Breast epithelium (tissue), 4 donors: ENCODE measurements at regions not wholly inside any gene's neighbourhood (a gene's known extent, or its start where the extent isn't known, plus 50 kb on each side); places are given as distances from the start of the nearest gene placed in this dataset.

Experiments used
- DNase-seq, 2 donors: peaks; one replicate each; pipeline ENCODE4 v3.0.0-alpha.2; 2019; ENCODE audit warnings: low spot score in 2 of 2
- H3K27ac ChIP-seq, 2 donors: fragments of 200-600 bp; sonication (generic) in 1 of 2; one replicate each; pipeline ENCODE4 v1.5.1; 2016 to 2019; ENCODE audit warnings: mild to moderate bottlenecking in 1 of 2
- H3K27me3 ChIP-seq, 2 donors: fragments of 200-600 bp; sonication (generic) in 1 of 2; one replicate each; pipeline versions ENCODE4 v1.5.1 to v1.6.0; 2017 to 2019; ENCODE audit warnings: control low read depth in 1 of 2, mild to moderate bottlenecking in 1 of 2
- H3K36me3 ChIP-seq: fragments of 200-600 bp; one replicate; pipeline ENCODE4 v1.5.1; 2019
- H3K4me1 ChIP-seq, 2 donors: fragments of 200-600 bp; sonication (generic); one replicate each; pipeline ENCODE4 v1.5.1; 2016 to 2019; ENCODE audit warnings: control low read depth in 1 of 2
- H3K4me3 ChIP-seq, 3 donors: fragments of 200-600 bp; sonication (generic); 1 replicate in 2 of 3; 2 replicates in 1 of 3; pipeline ENCODE4 v1.5.1; 2016 to 2019; ENCODE audit warnings: mild to moderate bottlenecking in 3 of 3, moderate library complexity in 2 of 3
- H3K9me3 ChIP-seq, 2 donors: fragments of 200-600 bp; sonication (generic) in 1 of 2; one replicate each; pipeline ENCODE4 v1.5.1; 2016 to 2019; ENCODE audit warnings: control low read depth in 1 of 2
- CTCF ChIP-seq, 3 donors: fragments of 450-650 bp; IDR thresholded peaks; one replicate each; pipeline ENCODE4 v1.5.1; 2016 to 2017; ENCODE audit warnings: antibody characterized with exemption in 3 of 3, mild to moderate bottlenecking in 3 of 3, moderate library complexity in 3 of 3
- POLR2A ChIP-seq: fragments of 450-650 bp; IDR thresholded peaks from one replicate; pipeline ENCODE4 v1.6.1; 2016; ENCODE audit warnings: antibody characterized with exemption, mild to moderate bottlenecking, moderate library complexity
- POLR2AphosphoS5 ChIP-seq, 3 donors: sonication (generic); formaldehyde crosslinking; IDR thresholded peaks; one replicate each; pipeline ENCODE4 v1.6.1; 2017; ENCODE audit warnings: antibody characterized with exemption in 3 of 3
- intact Hi-C: fragments of 100-400 bp; cut with DNase I; formaldehyde crosslinking; loops from one replicate; pipeline ENCODE4 v1.15.1; 2023; ENCODE audit warnings: low total_unique reads

- Histone ChIP-seq H3K9me3 (no peaks in the 10 kb centered on the region), H3K4me3 (no peak overlapping the region), H3K27ac (no peak overlapping the region), H3K4me1 (no peaks in the 10 kb centered on the region), H3K27me3 (no peaks in the 10 kb centered on the region), H3K36me3 (no peaks in the 10 kb centered on the region)
- TF ChIP-seq POLR2A (no peak), CTCF (IDR thresholded peaks at IDR 0.05) (no peak)
- intact Hi-C loops, result no loop called here
- no peak for DNase-seq
These were observed 143.1 kb downstream of the CMPK2 start for GRCh38 chr2:6722574-6722973.

GRCh38 chr2:6723865-6724604 lies 141.7 kb downstream of the CMPK2 start:
- no peaks in the 10 kb centered on the region for H3K36me3 ChIP-seq
- no peak overlapping the region for H3K27ac ChIP-seq
- H3K4me3 ChIP-seq, result no peak overlapping the region
- intact Hi-C loops, result no loop called here
- no peaks in the 10 kb centered on the region for H3K27me3 ChIP-seq
- TF ChIP-seq POLR2AphosphoS5 (IDR thresholded peaks at IDR 0.05) (no peak), POLR2A (no peak), CTCF (IDR thresholded peaks at IDR 0.05) (no peak)
- no peaks in the 10 kb centered on the region for H3K4me1 ChIP-seq
- DNase-seq, result no peak
- H3K9me3 ChIP-seq, result no peaks in the 10 kb centered on the region

- no peak overlapping the region for H3K27ac ChIP-seq
- intact Hi-C loops, result no loop called here
These were observed 141.0 kb downstream of the CMPK2 start for GRCh38 chr2:6724605-6725140.

GRCh38 chr2:6728156-6728555 lies 137.6 kb downstream of the CMPK2 start:
- H3K4me1 ChIP-seq, result no peaks in the 10 kb centered on the region
- no peaks in the 10 kb centered on the region for H3K36me3 ChIP-seq
- H3K9me3 ChIP-seq, result no peaks in the 10 kb centered on the region
- intact Hi-C loops, result no loop called here
- DNase-seq, result no peak
- H3K4me3 ChIP-seq, result no peak overlapping the region
- TF ChIP-seq CTCF (IDR thresholded peaks at IDR 0.05) (no peak), POLR2A (no peak), POLR2AphosphoS5 (IDR thresholded peaks at IDR 0.05) (no peak)
- H3K27me3 ChIP-seq, result no peaks in the 10 kb centered on the region
- no peak overlapping the region for H3K27ac ChIP-seq

More at GRCh38 chr2:6724605-6725140, 141.0 kb downstream of the CMPK2 start:
- H3K27me3 ChIP-seq, result no peaks in the 10 kb centered on the region
- no peak for DNase-seq
- TF ChIP-seq POLR2AphosphoS5 (IDR thresholded peaks at IDR 0.05) (no peak), CTCF (IDR thresholded peaks at IDR 0.05) (no peak), POLR2A (no peak)
- no peak overlapping the region for H3K4me3 ChIP-seq
- no peaks in the 10 kb centered on the region for H3K36me3 ChIP-seq
- no peaks in the 10 kb centered on the region for H3K9me3 ChIP-seq
- no peaks in the 10 kb centered on the region for H3K4me1 ChIP-seq

- DNase-seq, result no peak
- Histone ChIP-seq H3K27ac (no peak overlapping the region), H3K9me3 (no peaks in the 10 kb centered on the region), H3K4me3 (no peak overlapping the region), H3K27me3 (no peaks in the 10 kb centered on the region), H3K36me3 (no peaks in the 10 kb centered on the region), H3K4me1 (no peaks in the 10 kb centered on the region)
- intact Hi-C loops, result no loop called here
- no peak for TF ChIP-seq POLR2AphosphoS5 (IDR thresholded peaks at IDR 0.05)
- no peak for TF ChIP-seq CTCF (IDR thresholded peaks at IDR 0.05)
- TF ChIP-seq POLR2A, result no peak
These were observed 135.7 kb downstream of the CMPK2 start for GRCh38 chr2:6730003-6730402.
